Thymus (tissue), 11 donors: ENCODE measurements at regions not wholly inside any gene's neighbourhood (a gene's known extent, or its start where the extent isn't known, plus 50 kb on each side); places are given as distances from the start of the nearest gene placed in this dataset.
"Not testable (repeated sequence)": the region's sequence is repeated elsewhere in the genome, so short reads cannot be mapped to it uniquely, and the experiment has no call there.

Source experiments
- DNase-seq, 9 donors: peaks; one replicate each; pipeline ENCODE4 v3.0.0-alpha.2; 2013; ENCODE audit warnings: low spot score in 9 of 9, low read depth in 6 of 9, missing footprints in 1 of 9
- H3K27ac ChIP-seq, 2 donors: one replicate each; pipeline ENCODE4 v1.5.1; 2013; ENCODE audit warnings: control low read depth in 1 of 2, low read depth in 1 of 2, low read length in 1 of 2, mild to moderate bottlenecking in 1 of 2, moderate library complexity in 1 of 2
- H3K27me3 ChIP-seq, 2 donors: one replicate each; pipeline ENCODE4 v1.5.1; 2013; ENCODE audit warnings: low read length in 1 of 2; ENCODE audit not compliant: control insufficient read depth in 2 of 2, insufficient read depth in 1 of 2
- H3K36me3 ChIP-seq, 2 donors: one replicate each; pipeline ENCODE4 v1.5.1; 2013; ENCODE audit warnings: low read length in 1 of 2, mild to moderate bottlenecking in 1 of 2, moderate library complexity in 1 of 2; ENCODE audit not compliant: control insufficient read depth in 2 of 2, insufficient read depth in 2 of 2
- H3K4me1 ChIP-seq, 2 donors: one replicate each; pipeline ENCODE4 v1.5.1; 2013; ENCODE audit warnings: low read length in 2 of 2; ENCODE audit not compliant: control insufficient read depth in 2 of 2, insufficient read depth in 2 of 2
- H3K4me3 ChIP-seq, 2 donors: one replicate each; pipeline ENCODE4 v1.5.1; 2013; ENCODE audit warnings: low read length in 2 of 2, control low read depth in 1 of 2, mild to moderate bottlenecking in 1 of 2
- H3K9me3 ChIP-seq, 2 donors: one replicate each; pipeline ENCODE4 v1.5.1; 2013; ENCODE audit warnings: low read length in 1 of 2, mild to moderate bottlenecking in 1 of 2; ENCODE audit not compliant: control insufficient read depth in 2 of 2, insufficient read depth in 1 of 2
- WGBS: extraction: QIAGEN DNeasy Blood & Tissue Kit; methylation state at CpG from one replicate; pipeline ENCODE4 v1.1.7; 2013; 5-methylcytosine and 5-hydroxymethylcytosine counted together
- donor health status: healthy.

- Histone ChIP-seq H3K4me3 (no peak overlapping the region), H3K27ac (no peak overlapping the region), H3K4me1 (no peaks in the 10 kb centered on the region), H3K27me3 (no peaks in the 10 kb centered on the region), H3K9me3 (no peaks in the 10 kb centered on the region), H3K36me3 (no peaks in the 10 kb centered on the region)
- peak; percentile 36 to 78 (median 61) for DNase-seq
- 31% methylated on average over 9 of the region's 9 CpGs for WGBS
Measured at GRCh38 chr5:90264689-90265544, 144.6 kb downstream of the CETN3 start.

GRCh38 chr5:90263102-90263820, 146.3 kb downstream of the CETN3 start:
- Histone ChIP-seq H3K4me3 (no peak overlapping the region), H3K36me3 (no peaks in the 10 kb centered on the region), H3K4me1 (no peaks in the 10 kb centered on the region), H3K9me3 (no peaks in the 10 kb centered on the region), H3K27ac (no peak overlapping the region), H3K27me3 (no peaks in the 10 kb centered on the region)
- DNase-seq = no peak
- 94% methylated on average over 12 of the region's 12 CpGs for WGBS

DNA sequence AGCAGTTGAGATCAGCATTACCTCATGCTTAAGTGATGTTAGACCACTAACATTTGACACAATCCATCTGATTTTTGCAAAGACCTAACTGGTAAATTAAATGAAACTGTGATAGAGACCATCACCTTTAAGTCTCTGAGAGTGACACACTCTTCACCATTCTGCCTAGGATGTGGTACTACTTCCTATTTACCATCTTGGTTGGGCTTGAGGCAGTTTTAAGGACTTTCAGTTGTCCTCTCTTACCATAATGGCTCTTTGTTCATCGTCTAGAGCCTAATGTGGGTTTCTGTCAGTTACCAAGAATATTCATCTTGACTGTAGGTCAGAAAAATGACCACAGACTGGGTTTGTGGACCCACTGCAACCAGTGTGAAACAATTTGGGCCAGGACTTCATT, 158.1 kb downstream of the CETN3 start:
- Histone ChIP-seq H3K9me3 (no peaks in the 10 kb centered on the region), H3K27me3 (no peaks in the 10 kb centered on the region), H3K4me1 (no peaks in the 10 kb centered on the region), H3K36me3 (no peaks in the 10 kb centered on the region), H3K4me3 (no peak overlapping the region), H3K27ac (no peak overlapping the region)
- 95% methylated on average over 1 of the region's 1 CpG for WGBS
- DNase-seq = no peak

- Histone ChIP-seq H3K4me1 (no peaks in the 10 kb centered on the region), H3K27me3 (no peaks in the 10 kb centered on the region), H3K9me3 (no peaks in the 10 kb centered on the region), H3K36me3 (no peaks in the 10 kb centered on the region), H3K27ac (no peak overlapping the region), H3K4me3 (no peak overlapping the region)
- WGBS = 92% methylated on average over 1 of the region's 1 CpG
- no peak for DNase-seq
Measured at GRCh38 chr5:90248640-90249039, 160.9 kb downstream of the CETN3 start.

- 85% methylated on average over 3 of the region's 3 CpGs for WGBS
- not testable (repeated sequence) for H3K4me3 ChIP-seq, H3K4me1 ChIP-seq, H3K36me3 ChIP-seq, DNase-seq, H3K9me3 ChIP-seq, H3K27ac ChIP-seq, H3K27me3 ChIP-seq
Measured at GRCh38 chr5:90243848-90244247, 165.7 kb downstream of the CETN3 start.

DNA sequence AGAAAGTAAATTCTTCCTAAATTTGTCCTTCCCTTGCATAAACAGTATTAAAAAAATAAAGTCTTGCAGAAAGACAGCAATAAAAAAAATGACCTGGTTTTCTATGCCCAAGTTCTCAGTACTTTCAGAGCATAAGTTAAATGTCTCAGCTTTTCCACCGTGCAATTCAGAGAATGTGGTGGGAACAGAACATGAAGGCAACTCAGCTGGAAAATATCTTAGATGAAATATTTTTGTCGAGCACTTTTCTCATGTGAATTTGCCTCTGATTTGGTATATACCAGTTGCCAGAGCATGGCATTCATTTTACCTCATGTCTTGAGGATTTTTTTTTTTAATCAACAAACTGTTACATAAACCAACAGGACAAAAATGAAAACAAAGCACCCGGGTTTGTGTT, 176.1 kb downstream of the CETN3 start:
- Histone ChIP-seq H3K27me3 (no peaks in the 10 kb centered on the region), H3K4me1 (no peaks in the 10 kb centered on the region), H3K27ac (no peak overlapping the region), H3K9me3 (no peaks in the 10 kb centered on the region), H3K4me3 (no peak overlapping the region), H3K36me3 (no peaks in the 10 kb centered on the region)
- 96% methylated on average over 3 of the region's 3 CpGs for WGBS
- no peak for DNase-seq

GRCh38 chr5:90231688-90232087, 177.9 kb downstream of the CETN3 start:
- Histone ChIP-seq H3K4me1 (no peaks in the 10 kb centered on the region), H3K9me3 (no peaks in the 10 kb centered on the region), H3K4me3 (no peak overlapping the region), H3K36me3 (no peaks in the 10 kb centered on the region), H3K27me3 (no peaks in the 10 kb centered on the region), H3K27ac (no peak overlapping the region)
- WGBS = 80% methylated on average over 4 of the region's 4 CpGs
- no peak for DNase-seq

GRCh38 chr5:90227683-90228082, 181.9 kb downstream of the CETN3 start:
- Histone ChIP-seq H3K4me1 (no peaks in the 10 kb centered on the region), H3K27me3 (no peaks in the 10 kb centered on the region), H3K27ac (no peak overlapping the region), H3K9me3 (no peaks in the 10 kb centered on the region), H3K36me3 (no peaks in the 10 kb centered on the region), H3K4me3 (no peak overlapping the region)
- DNase-seq = no peak
- WGBS = 91% methylated on average over 3 of the region's 3 CpGs

- no peak for DNase-seq
- Histone ChIP-seq H3K4me3 (no peak overlapping the region), H3K9me3 (no peaks in the 10 kb centered on the region), H3K4me1 (no peaks in the 10 kb centered on the region), H3K27ac (no peak overlapping the region), H3K36me3 (no peaks in the 10 kb centered on the region), H3K27me3 (no peaks in the 10 kb centered on the region)
- 90% methylated on average over 2 of the region's 2 CpGs for WGBS
Measured at GRCh38 chr5:90226433-90227099, 183.0 kb downstream of the CETN3 start.
